Endothelial cell of umbilical vein (primary cell): ENCODE measurements at regions not wholly inside any gene's neighbourhood (a gene's known extent, or its start where the extent isn't known, plus 50 kb on each side); places are given as distances from the start of the nearest gene placed in this dataset.

ENCODE experiments used
- BruUV-seq: library from RNA; stranded (reverse); fragments of 400-500 nt; replicated peaks from 2 replicates; lab custom pipeline; 2021; lab: Mats Ljungman, UMichigan
- CTCF ChIA-PET: fragments of 300-600, 350-600 bp; sonication (Branson Sonifier 250); formaldehyde crosslinking; loops from one replicate; lab custom pipeline; 2021; ENCODE audit warnings: antibody characterized with exemption, inconsistent platforms; lab: Charles Lee
- POLR2A ChIA-PET: fragments of 300-600, 350-600 bp; sonication (Branson Sonifier 250); formaldehyde crosslinking; loops from one replicate; lab custom pipeline; 2021; ENCODE audit warnings: antibody characterized with exemption, inconsistent platforms; lab: Charles Lee
- DNase-seq: peaks from one replicate; pipeline ENCODE4 v3.0.0-alpha.2; 2011; ENCODE audit warnings: low read depth, low spot score
- FAIRE-seq: peaks from 2 replicates; lab custom pipeline; 2011; peaks lifted over from hg19 to GRCh38; lab: Jason Lieb, UNC
- H2AFZ ChIP-seq: 2 replicates; pipeline ENCODE4 v1.6.0; 2012; ENCODE audit warnings: low read depth, low read length, control low read depth, inconsistent platforms
- H3K27ac ChIP-seq: 2 replicates; pipeline ENCODE4 v1.5.1; 2011; ENCODE audit warnings: low read depth, mild to moderate bottlenecking, control low read depth, low read length, moderate library complexity; ENCODE audit not compliant: insufficient read depth
- H3K27me3 ChIP-seq, 2 experiments: 2 replicates each; pipeline versions ENCODE4 v1.6.0 to v1.6.1; 2011; ENCODE audit warnings: low read length in 2 of 2, mixed read lengths in 1 of 2; ENCODE audit not compliant: control insufficient read depth in 2 of 2, insufficient read depth in 2 of 2
- H3K36me3 ChIP-seq, 2 experiments: 2 replicates in 1 of 2; 3 replicates in 1 of 2; pipeline ENCODE4 v1.5.1; 2011; ENCODE audit warnings: low read length in 2 of 2, mild to moderate bottlenecking in 1 of 2, moderate library complexity in 1 of 2; ENCODE audit not compliant: control insufficient read depth in 2 of 2, insufficient read depth in 2 of 2; ENCODE audit errors: extremely low read depth in 1 of 2
- H3K4me1 ChIP-seq: 3 replicates; pipeline ENCODE4 v1.5.1; 2011; ENCODE audit warnings: mild to moderate bottlenecking, low read length; ENCODE audit not compliant: control insufficient read depth, insufficient read depth; ENCODE audit errors: extremely low read depth
- H3K4me2 ChIP-seq: 2 replicates; pipeline ENCODE4 v1.6.1; 2011; ENCODE audit warnings: low read length, control low read depth, mixed read lengths; ENCODE audit not compliant: insufficient read depth
- H3K4me3 ChIP-seq, 3 experiments: fragments of 200-600 bp in 1 of 3; sonication (generic), shearing (Covaris generic) in 1 of 3; replicated peaks in 1 of 3; 2 replicates each; pipeline ENCODE4 v1.5.1; 2011 to 2016; ENCODE audit warnings: control low read depth in 3 of 3, low read length in 3 of 3, mild to moderate bottlenecking in 2 of 3, inconsistent platforms in 1 of 3, low read depth in 1 of 3, moderate library complexity in 1 of 3; ENCODE audit not compliant: insufficient read depth in 1 of 3
- H3K79me2 ChIP-seq: 2 replicates; pipeline ENCODE4 v1.6.0; 2012; ENCODE audit warnings: low read length, inconsistent platforms; ENCODE audit not compliant: control insufficient read depth, insufficient read depth
- H3K9ac ChIP-seq: replicated peaks from 2 replicates; pipeline ENCODE3; 2011; ENCODE audit warnings: low read length, control low read depth; ENCODE audit not compliant: insufficient read depth; ENCODE audit errors: extremely low read depth
- H3K9me1 ChIP-seq: replicated peaks from 3 replicates; pipeline ENCODE4 v1.6.0; 2011; ENCODE audit warnings: mild to moderate bottlenecking, low read length; ENCODE audit not compliant: control insufficient read depth, insufficient read depth; ENCODE audit errors: extremely low read depth
- H3K9me3 ChIP-seq: replicated peaks from 2 replicates; pipeline ENCODE4 v1.5.1; 2012; ENCODE audit warnings: low read length, inconsistent platforms; ENCODE audit not compliant: control insufficient read depth, insufficient read depth
- H4K20me1 ChIP-seq: replicated peaks from 2 replicates; pipeline ENCODE3; 2011; ENCODE audit warnings: mild to moderate bottlenecking, low read length; ENCODE audit not compliant: control insufficient read depth, insufficient read depth; ENCODE audit errors: extremely low read depth
- EZH2 ChIP-seq: IDR thresholded peaks from 2 replicates; pipeline ENCODE4 v1.6.1; 2012; ENCODE audit warnings: borderline replicate concordance, low read depth, mild to moderate bottlenecking, moderate library complexity, low read length, inconsistent platforms; ENCODE audit not compliant: severe bottlenecking
- FOS ChIP-seq: IDR thresholded peaks from 2 replicates; pipeline ENCODE4 v1.6.1; 2011; ENCODE audit warnings: mild to moderate bottlenecking, low read length, moderate library complexity, borderline replicate concordance; ENCODE audit not compliant: insufficient read depth
- GATA2 ChIP-seq: IDR thresholded peaks from 2 replicates; pipeline ENCODE4 v1.7.0; 2011; ENCODE audit warnings: low read depth, mild to moderate bottlenecking, moderate library complexity, mixed read lengths, low read length; ENCODE audit not compliant: insufficient read length, insufficient read depth
- JUN ChIP-seq: IDR thresholded peaks from 2 replicates; pipeline ENCODE4 v1.6.1; 2011; ENCODE audit warnings: borderline replicate concordance, low read depth; ENCODE audit not compliant: insufficient read length, insufficient read depth
- MAX ChIP-seq: IDR thresholded peaks from 2 replicates; pipeline ENCODE4 v1.6.1; 2011; ENCODE audit not compliant: insufficient read depth, insufficient read length
- MYC ChIP-seq: IDR thresholded peaks from one replicate; pipeline ENCODE4 v1.6.1; 2011; ENCODE audit warnings: mild to moderate bottlenecking, low read depth, low read length
- POLR2A ChIP-seq: IDR thresholded peaks from 2 replicates; pipeline ENCODE4 v1.6.1; 2012; ENCODE audit warnings: low read depth, mild to moderate bottlenecking, control low read depth, low read length
- POLR2AphosphoS5 ChIP-seq: IDR thresholded peaks from 2 replicates; pipeline ENCODE4 v1.6.1; 2012; ENCODE audit warnings: low read depth, mild to moderate bottlenecking, control low read depth, low read length, moderate library complexity; ENCODE audit not compliant: insufficient read depth
- dilution Hi-C: fragments of 300-500 bp; cut with MboI; formaldehyde crosslinking; loops from one replicate; pipeline ENCODE4 v1.15.0; 2019; ENCODE audit warnings: low sequenced_read_pairs; ENCODE audit not compliant: extremely low pct_ligation_motif_present
- intact Hi-C: fragments of 100-400 bp; cut with micrococcal nuclease; formaldehyde crosslinking; loops from one replicate; pipeline ENCODE4 v1.10.0; 2022
- TF ChIP-seq, protein P1 (sequence below), 2 donors: IDR thresholded peaks; 1 replicate in 1 of 2; 2 replicates in 1 of 2; pipeline ENCODE4 v1.5.1; 2011; ENCODE audit warnings: low read length in 2 of 2, mild to moderate bottlenecking in 2 of 2, moderate library complexity in 2 of 2, control low read depth in 1 of 2, inconsistent platforms in 1 of 2, low read depth in 1 of 2; ENCODE audit not compliant: insufficient read depth in 1 of 2; ENCODE audit errors: extremely low read depth in 1 of 2

GRCh38 chr1:217943361-217943760, 312.2 kb downstream of the SPATA17 start:
- Histone ChIP-seq H3K36me3 (no peaks in the 10 kb centered on the region), H3K4me1 (no peaks in the 10 kb centered on the region), H3K9me3 (no peaks in the 10 kb centered on the region), H3K9ac (no peak overlapping the region), H3K4me2 (no peak overlapping the region), H3K27me3 (no peaks in the 10 kb centered on the region), H3K9me1 (no peaks in the 10 kb centered on the region), H3K4me3 (no peak overlapping the region), H2AFZ (no peak overlapping the region), H4K20me1 (no peaks in the 10 kb centered on the region), H3K79me2 (no peaks in the 10 kb centered on the region), H3K27ac (no peak overlapping the region)
- ChIA-PET POLR2A (interaction anchor here (0.6 kb wide), 1 partner anchor 313 kb away, joined by 3 read pairs; the partner anchor contains the start of genes GPATCH2 and SPATA17), CTCF (no interaction called here)
- intact Hi-C loops (no loop called here), dilution Hi-C loops (no loop called here)
- DNase-seq = no peak
- BruUV-seq = no TSS peak
- no peak for FAIRE-seq
- no peak for TF ChIP-seq JUN
- TF ChIP-seq, protein P1, sequence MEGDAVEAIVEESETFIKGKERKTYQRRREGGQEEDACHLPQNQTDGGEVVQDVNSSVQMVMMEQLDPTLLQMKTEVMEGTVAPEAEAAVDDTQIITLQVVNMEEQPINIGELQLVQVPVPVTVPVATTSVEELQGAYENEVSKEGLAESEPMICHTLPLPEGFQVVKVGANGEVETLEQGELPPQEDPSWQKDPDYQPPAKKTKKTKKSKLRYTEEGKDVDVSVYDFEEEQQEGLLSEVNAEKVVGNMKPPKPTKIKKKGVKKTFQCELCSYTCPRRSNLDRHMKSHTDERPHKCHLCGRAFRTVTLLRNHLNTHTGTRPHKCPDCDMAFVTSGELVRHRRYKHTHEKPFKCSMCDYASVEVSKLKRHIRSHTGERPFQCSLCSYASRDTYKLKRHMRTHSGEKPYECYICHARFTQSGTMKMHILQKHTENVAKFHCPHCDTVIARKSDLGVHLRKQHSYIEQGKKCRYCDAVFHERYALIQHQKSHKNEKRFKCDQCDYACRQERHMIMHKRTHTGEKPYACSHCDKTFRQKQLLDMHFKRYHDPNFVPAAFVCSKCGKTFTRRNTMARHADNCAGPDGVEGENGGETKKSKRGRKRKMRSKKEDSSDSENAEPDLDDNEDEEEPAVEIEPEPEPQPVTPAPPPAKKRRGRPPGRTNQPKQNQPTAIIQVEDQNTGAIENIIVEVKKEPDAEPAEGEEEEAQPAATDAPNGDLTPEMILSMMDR (IDR thresholded peaks at IDR 0.05; ENCODE audit: extremely low read depth in 1 of 2, insufficient read depth in 1 of 2, low read depth in 1 of 2, low read length in 2 of 2) = no peak
- no peak for TF ChIP-seq POLR2AphosphoS5
- no peak for TF ChIP-seq MAX
- TF ChIP-seq POLR2A = no peak
- TF ChIP-seq GATA2 = no peak
- TF ChIP-seq FOS = no peak
- TF ChIP-seq MYC = no peak
- TF ChIP-seq EZH2 = no peak
